GM03348 (cell line): ENCODE measurements at regions not wholly inside any gene's neighbourhood (a gene's known extent, or its start where the extent isn't known, plus 50 kb on each side); places are given as distances from the start of the nearest gene placed in this dataset.
"Not testable (repeated sequence)": the region's sequence is repeated elsewhere in the genome, so short reads cannot be mapped to it uniquely, and the experiment has no call there.

ENCODE experiments used
- DNase-seq: peaks from one replicate; pipeline ENCODE4 v3.0.0; 2012; ENCODE audit warnings: low spot score

DNA sequence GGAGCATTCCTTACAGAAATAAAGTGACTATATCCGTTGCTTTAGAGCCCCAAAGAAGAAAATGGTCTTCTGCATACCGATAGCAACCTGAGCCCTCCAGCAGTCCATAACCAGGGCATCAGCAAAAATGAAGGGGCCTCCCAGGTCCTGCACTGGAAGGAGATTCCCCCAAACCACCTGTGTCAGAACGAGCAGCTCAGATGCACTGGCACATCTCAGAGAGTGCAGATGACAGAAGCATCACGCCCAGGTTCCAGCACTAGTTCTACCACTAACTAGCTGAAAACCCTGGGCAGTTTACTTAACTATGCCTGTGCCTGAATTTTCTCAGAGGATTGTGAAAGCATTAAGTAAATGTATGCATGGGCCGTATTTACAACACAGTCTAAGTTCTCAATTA is 466.7 kb upstream of the MYT1L start:
- DNase-seq: no peak

DNA sequence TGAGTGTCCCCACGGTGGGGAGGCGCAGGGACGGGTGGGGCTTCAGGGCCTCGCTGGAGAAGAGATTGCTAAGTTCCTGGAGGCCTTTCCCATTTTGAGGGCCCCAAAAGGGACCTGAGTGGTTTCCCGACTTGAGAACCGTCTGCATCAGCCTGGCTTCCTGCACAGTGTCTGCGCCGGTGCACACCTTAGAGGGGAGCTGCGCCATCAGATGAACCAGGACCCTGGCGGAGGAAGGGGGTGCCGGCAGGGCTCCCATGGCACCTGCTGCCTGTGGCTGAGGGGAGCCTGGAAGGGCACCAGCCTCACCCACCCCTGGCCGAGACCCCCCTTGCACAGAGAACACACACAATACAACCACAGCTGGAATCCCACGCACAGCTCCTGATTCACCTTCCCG is 465.1 kb upstream of the MYT1L start:
- DNase-seq: no peak

DNA sequence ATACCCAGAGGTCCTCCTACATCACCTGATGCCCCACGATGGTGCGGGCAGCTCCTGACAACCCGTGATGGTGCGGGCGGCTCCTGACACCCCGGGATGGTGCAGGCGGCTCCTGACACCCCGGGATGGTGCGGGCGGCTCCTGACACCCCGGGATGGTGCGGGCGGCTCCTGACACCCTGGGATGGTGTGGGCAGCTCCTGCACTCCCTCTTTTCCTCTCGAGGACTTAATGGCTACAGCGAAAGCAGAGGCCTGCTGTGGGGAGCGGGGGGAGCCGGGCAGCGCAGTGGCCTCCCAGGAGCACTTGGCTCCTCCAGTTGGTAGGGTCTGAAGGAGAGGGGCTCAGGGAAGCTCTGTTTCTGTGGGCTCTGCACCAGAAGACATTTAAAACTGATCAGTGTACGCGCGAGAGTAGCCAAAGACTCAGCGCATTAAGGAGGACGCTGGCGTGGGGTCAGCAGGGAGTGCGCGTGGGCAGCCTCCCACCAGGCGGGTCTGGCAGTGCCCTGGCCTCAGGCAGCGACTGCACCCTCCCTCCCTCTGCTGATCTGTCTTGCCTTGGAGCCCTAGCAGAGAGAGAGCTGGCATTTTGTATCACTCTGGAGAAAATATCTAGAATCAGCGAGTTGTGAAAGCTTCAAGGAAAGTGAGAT is 464.5 kb upstream of the MYT1L start:
- DNase-seq: no peak

DNA sequence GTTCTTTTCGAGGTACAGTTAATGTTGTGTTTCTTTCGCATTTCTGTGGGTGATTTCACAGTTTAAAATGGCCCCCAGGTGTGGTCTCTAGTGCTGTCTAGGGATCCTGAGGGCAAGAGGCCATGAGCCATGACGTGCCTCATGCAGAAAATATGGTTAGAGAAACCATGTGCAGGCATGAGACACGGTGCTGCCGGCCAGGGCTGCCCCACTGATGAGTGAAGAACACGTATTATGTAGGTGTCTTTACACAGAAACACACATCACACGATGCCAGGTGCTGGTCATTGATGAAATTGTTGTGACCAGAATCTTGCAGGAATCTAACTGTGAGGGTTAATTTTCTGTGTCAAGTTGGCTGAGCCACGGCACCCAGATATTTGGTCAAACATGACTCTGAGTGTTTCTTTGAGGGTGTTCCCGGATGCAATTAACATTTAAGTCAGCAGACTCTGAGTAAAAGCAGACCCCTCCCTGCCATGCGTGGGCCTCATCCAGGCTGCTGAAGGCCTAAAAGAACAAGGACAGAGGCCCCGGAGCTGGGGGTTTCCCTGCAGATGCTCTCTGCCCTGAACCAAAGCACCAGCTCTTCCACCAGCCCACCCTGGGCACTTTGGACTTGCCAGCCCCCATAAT is 463.0 kb upstream of the MYT1L start:
- DNase-seq: no peak

DNA sequence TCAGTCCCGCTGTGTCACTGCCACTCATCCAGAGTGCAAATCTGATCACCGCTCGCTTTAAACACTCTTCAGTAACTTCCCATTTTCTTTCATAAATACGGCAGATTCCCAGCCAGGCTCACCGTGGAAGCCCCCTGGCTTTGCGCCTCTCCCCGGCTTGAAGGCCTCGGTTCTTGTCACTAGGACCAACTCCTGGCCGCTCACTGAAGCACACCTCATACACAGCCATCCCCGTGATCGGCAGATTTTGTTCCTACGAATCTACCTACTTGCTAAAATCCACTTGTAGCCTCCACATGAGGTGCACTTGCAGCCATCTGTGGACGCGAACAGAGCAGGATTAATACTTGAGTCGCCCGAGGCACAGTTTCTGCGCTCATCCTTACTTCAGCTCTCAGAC is 462.4 kb upstream of the MYT1L start:
- no peak for DNase-seq

DNA sequence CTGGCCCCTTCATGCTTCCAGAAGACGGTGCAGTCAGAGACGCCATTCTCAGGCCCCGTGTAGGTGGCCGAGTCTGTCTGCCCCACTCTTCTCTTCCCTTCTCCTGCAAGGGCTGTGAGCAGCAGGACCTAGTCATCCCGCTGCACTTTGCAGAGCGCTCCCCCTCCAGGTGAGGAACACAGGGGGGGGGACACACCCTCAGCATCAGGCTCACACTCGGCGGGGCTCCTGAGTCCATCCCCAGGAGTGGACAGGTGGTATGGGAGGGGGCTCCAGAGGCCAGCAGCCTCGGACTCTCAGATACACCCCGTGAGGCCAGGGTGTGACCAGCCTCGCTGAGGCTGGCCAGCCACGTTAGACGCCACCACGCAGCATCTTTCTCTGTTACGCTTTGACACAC is 460.5 kb upstream of the MYT1L start:
- no peak for DNase-seq

DNA sequence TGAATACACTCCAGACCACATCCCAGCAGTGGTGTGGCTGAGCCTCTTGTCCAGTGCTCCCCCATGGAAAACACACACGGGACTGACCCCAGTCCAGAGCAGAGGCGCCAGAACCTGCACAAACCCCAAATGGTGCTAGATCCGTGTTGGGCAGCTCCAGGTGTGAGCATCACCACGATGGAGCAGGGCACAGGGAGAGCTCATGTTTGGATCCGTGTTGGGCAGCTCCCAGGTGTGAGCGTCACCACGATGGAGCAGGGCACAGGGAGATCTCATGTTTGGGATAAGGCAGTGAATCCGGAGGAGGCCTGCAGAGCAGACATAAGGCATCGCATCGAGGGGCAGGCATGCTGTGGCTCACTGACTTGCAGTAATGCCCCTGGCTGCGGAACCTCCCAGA is 460.0 kb upstream of the MYT1L start:
- no peak for DNase-seq

DNA sequence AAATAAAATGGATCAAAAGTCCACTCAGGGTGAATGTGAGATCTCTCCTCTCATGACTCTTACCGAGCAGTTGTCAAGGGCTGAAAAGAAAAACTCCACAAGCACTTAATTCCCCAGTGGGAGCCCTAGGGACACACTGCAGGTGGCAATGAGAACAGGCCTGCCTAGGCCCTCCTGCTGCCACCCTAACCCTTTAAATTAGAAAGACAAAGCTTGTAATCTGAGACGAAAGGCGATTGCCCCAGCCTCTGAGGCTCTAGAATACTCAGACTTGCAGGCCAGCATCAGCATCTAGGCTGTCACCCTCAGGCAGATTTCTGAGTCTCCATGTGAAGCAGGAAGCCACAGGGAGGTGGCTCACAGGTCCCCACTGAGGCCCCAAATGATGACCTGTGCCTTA is 457.0 kb upstream of the MYT1L start:
- no peak for DNase-seq

DNA sequence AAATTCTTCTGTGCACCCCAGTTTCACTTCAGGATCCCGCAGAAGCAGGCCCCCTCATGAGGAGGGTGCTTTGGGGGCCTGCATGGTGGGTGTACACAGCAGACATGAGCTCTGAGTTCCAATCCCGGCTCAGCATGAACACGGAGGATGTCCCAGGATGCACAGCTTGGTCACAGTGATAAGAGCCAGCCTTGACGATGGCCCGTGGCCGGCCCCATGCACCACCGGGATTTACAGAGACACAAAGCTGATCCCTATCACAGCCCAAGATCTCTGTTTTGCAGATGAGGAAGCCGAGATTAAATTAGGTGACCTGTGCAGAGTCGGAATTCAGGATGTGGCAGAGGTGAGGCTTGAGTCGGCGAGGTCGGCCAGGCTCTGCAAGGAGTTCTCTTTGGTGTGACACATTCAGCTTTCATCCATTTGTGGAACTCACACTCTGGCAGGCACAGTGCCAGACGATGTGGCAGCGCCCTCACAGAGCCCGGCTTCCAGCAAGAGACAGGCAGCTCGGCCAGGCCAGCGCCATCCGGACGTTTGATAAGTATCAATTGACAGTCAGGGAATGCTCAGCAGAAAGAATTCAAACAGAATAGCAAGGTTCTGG is 456.3 kb upstream of the MYT1L start:
- DNase-seq: no peak

DNA sequence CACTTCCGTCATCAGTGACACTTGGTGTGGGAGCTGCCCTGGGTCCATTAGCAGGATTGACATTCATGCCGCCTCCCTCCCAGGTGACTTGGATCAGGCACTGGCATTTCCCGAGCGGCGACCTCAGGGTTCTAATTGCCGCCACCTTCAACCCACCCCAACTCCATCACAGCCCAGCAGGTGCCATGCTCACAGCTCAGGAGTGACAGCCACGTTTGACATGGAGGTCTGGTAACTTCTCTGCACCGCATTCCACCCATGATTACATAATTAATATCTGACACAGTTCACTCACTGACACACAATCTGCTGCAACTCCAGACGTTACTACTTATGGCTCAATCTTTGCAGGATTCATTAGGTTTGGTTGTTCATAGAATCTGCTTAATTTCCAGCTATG is 450.9 kb upstream of the MYT1L start:
- DNase-seq: no peak

DNA sequence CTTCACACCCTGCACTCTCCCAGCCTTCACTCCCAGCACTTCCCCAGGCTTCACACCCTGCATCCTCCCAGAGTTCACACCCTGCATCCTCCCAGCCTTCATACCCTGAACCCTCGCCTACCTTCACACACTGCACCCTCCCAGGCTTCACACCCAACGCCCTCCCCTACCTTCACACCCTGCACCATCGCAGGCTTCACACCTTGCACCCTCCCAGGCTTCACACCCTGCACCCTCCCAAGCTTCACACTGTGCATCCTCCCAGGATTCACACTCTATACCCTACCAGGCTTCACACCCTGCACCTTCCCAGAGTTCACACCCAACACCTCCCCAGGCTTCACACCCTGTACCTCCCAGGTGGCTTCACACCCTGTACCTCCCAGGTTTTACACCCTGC is 448.7 kb upstream of the MYT1L start:
- no peak for DNase-seq

DNA sequence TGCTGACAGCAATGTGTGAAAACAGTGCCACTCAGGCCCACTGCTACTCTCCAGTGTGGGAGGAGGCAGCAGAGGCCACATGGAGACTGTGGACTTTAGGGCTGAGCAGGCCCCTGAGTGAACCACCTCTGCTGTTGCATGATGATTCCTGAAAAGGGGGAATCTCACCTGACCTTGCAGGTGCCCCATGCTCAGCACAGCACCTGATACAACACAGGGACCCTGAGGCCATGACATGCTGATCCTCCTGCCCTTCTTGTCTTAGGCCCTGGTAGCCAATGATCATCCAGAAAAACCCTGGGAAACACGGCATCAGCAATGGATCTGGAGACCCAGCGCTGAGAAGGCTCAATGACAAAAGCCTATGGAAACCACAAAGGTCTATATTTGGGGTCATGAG is 446.8 kb upstream of the MYT1L start:
- DNase-seq: no peak

DNA sequence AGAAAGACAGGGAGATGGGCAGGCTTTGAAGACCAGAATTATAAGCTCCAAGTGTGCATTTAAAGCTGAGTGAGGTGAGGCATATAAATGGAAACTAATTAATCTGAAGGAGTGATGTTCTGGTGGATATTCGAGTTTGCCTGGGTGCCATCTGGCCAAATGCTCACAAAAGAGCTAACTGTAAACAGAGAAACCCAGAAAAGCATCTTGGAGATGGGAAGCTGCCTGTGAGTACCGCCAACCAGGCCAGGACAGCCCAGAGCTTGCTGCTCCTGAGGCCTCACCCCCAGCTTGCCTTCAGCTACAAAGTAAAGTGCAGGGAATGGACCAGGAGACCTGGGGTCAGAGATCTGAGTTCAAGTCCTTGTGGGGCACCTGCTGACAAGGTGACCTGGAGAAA is 446.1 kb upstream of the MYT1L start:
- no peak for DNase-seq

DNA sequence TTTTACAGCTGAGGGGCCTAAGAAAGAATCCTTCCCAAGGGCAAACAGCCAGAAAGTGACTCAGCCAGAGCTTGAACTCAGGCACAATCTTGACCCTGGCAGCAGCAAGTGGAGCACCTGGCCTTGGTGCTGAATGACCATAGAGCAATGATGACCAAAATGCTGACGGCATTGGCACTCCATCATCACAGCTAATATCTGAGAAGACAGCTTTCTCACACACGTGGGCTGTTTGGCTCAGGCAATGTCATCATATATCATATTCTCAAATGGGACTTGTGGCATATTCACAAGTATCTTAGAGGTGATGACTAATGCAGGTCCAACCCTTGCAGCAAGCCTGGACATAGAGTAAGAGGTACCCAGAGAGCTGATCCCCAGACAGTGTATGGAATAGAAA is 443.9 kb upstream of the MYT1L start:
- DNase-seq: no peak

DNA sequence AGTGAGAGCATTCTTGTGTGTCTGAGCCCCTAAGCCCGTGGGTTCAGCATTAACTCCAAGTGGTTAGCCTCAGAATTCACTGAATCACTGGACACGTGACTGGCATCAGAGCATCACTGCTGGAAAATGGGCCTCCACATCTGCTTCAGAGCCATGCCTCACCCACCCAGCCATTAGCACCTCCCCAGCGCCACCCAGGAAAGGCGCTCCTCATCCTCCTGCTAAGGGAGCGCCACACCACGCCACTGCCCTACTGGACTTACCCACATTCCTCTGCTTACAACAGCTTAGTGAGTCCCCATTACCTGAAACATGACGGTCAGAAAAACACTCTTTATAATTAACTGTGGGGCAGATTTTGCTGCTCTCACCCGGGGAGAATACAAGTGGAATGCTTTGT is 442.6 kb upstream of the MYT1L start:
- DNase-seq: no peak

DNA sequence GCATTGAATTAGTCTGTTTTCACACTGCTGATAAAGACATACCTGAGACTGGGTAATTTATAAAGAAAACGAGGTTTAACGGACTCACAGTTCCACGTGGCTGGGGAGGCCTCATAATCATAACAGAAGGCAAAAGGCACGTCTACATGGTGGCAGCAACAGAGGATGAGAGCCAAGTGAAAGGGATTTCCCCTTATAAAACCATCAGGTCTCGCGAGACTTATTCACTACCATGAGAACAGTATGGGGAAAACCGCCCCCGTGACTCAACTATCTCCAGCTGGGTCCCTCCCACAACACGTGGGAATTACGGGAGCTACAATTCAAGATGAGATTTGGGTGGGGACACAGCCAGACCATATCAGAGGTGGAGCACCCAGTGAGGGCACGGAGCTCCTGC is 442.0 kb upstream of the MYT1L start:
- DNase-seq: not testable (repeated sequence)

DNA sequence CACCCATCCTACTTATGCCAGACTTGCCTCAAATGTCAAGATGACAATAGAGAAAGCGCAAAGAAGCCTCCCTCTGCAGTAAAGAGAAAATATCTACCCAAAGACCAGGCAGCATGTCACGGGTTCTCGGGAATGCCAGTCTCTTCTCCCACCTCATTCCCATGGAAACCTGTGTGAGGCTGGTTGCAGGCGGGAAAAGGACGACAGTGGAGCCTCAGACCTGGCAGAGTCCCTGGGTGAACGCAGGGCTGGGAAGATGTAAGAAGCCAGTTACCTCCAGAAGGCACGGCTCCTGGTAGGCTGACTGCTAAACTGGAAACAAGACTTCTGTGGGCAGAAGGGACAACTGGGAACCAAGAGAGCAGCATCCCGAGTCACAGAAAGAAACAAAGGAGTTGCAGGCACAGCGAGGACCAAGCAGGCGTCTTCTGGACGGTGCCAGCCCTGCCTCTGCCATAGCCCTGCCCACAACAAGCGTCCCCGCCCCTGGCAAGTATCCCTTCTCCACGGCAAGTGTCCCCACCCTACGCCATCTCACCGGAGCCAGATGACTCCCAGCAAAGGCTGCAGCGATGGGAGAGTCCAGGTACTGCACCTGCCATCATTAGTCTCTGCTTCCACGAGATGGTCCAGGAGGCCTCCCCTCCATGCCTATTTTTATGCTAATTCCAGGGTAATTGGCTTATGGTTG is 440.8 kb upstream of the MYT1L start:
- DNase-seq: no peak

DNA sequence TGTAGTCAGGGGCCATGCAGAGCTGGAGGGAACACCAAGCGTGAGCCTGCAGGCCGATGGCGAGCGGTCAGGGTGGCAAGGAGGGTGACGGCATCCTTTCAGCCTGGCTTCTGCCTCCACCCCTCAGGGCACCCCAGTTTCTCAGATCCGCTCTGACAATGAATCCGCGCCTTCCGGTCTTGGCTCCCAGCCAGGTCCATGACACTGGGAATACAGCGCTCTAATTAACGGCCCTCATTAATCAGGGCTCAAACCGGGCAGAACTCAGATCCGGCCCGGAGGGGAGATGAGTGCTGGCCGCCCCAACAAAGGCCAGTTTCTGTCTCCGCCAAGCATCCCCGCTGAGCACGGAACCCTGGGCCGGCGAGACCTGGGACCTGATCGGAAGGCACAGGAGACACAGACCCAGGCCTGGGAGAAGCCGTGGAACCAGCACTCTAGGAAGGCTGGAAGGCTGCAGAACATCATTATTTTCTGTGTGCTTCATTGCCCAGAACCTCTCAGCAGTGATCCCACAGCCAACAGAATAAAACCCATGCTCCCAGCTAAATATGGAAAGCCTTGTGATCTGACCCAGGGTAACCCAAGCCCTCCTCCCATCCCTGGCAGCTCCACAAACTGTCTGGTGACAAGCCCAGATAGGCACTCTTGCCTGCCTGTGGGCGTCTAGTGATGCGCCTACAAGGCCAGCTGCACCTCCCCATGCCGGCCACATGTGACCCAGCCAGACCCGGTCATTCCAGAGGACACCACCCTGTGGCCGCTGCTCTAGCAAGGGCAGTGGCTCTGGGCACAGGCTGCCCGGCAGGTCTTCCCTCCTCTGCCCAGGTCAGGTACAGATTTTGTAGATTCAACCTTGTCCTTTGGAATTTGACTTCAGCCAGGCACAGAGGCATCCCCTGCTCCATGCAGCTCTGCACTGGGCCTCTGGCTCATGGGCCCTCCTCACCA is 438.7 kb upstream of the MYT1L start:
- no peak for DNase-seq

DNA sequence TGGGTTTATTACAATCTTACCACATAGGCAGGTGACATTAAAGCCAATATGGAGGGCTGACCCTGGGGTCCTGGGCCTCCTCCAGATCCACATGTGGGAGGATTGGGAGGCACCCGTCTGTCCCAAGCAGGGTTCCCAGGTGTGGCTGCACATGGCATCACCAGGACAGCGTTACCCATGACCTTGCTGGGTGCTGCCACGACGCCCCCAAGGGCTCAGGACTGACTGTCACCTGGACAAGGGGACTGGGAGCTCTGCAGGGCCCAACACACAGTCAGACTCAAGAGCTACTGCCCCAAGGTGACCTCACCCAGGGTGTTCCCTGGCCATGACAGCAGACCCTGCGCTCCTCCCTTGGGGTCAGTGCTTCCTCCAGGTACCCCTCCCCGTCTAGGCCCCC is 437.4 kb upstream of the MYT1L start:
- no peak for DNase-seq

DNA sequence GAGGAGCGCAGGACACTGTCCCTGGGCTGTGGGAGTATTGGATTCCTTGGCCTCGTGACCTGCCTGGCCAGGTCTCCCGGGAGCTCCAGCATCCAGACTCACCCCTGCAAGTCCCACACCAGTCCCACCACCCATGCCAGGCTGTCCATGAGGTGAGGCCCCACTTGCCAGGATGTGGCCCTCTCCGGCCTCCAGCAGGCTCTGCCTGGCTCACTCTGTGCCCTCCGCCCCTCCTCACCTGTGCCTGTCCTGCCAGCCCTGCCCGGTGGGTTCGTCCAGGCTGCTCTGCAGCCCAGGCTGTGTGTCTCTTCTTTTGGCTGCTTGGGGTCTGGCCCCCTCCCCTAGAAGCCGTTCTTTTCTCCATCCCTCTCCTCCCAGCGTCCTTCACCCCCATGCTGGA is 436.8 kb upstream of the MYT1L start:
- DNase-seq: no peak

DNA sequence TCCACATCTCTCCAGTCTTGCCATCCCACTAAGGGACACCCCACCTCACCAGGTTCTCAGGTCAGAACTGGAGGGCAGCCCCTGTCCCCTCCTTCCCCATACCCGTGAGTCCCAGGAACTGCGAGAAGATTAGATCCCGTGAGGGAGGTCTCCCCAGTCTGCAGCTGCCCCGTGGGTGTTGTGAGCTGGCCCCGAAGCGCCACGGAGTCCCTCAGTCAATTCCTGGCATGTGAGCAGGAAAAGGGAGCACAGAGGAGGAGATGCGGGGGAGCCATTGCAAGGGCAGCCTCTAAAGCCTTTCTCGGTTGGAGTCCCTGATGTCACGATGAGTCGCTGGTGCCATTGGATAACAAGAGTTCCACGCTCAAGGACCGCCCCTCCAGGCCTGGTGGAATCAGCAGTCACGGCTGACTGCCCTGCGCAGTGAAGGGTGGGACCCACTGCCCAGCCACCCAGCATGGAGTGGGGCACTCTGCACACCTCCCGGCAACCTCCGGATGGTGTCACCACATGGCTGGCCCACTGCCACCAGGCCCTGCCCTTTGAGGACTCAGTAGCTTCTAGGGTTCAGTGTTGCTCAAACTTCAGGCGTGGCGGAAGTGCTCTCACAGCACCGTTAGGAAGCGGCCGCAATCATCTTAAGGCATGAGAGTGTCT is 434.9 kb upstream of the MYT1L start:
- DNase-seq: no peak
